LHCN-M2 (cell line): ENCODE measurements at regions not wholly inside any gene's neighbourhood (a gene's known extent, or its start where the extent isn't known, plus 50 kb on each side); places are given as distances from the start of the nearest gene placed in this dataset.

Experiments used
- DNase-seq: peaks from one replicate; pipeline ENCODE4 v3.0.0-alpha.2; 2012; ENCODE audit warnings: low read depth

GRCh38 chr2:66717973-66718372, 283.0 kb downstream of the MEIS1 start:
- DNase-seq = no peak

GRCh38 chr2:66721776-66722175, 286.9 kb downstream of the MEIS1 start:
- no peak for DNase-seq

- no peak for DNase-seq
Observed at GRCh38 chr2:66724241-66724640, 289.3 kb downstream of the MEIS1 start.

- peak; percentile 13 for DNase-seq
Observed at GRCh38 chr2:66729416-66730330, 294.7 kb downstream of the MEIS1 start.

GRCh38 chr2:66730441-66730840, 295.5 kb downstream of the MEIS1 start:
- no peak for DNase-seq

GRCh38 chr2:66733364-66733999, 298.6 kb downstream of the MEIS1 start:
- DNase-seq = peak; percentile 71

- DNase-seq = no peak
Observed at GRCh38 chr2:66748939-66749338, 314.0 kb downstream of the MEIS1 start.

GRCh38 chr2:66749566-66749965, 314.6 kb downstream of the MEIS1 start:
- DNase-seq = no peak

GRCh38 chr2:66753257-66753656, 318.3 kb downstream of the MEIS1 start:
- no peak for DNase-seq

GRCh38 chr2:66753660-66754059, 318.7 kb downstream of the MEIS1 start:
- DNase-seq = no peak

- DNase-seq = no peak
Observed at GRCh38 chr2:66755974-66756373, 321.0 kb downstream of the MEIS1 start.

- no peak for DNase-seq
Observed at GRCh38 chr2:66761826-66762225, 326.9 kb downstream of the MEIS1 start.

GRCh38 chr2:66762761-66763160, 327.8 kb downstream of the MEIS1 start:
- no peak for DNase-seq

- no peak for DNase-seq
Observed at GRCh38 chr2:66766582-66766981, 331.7 kb downstream of the MEIS1 start.

GRCh38 chr2:66771359-66771976, 336.5 kb downstream of the MEIS1 start:
- DNase-seq = peak; percentile 3

GRCh38 chr2:66772618-66773017, 337.7 kb downstream of the MEIS1 start:
- DNase-seq = no peak

- no peak for DNase-seq
Observed at GRCh38 chr2:66775730-66776422, 341.0 kb downstream of the MEIS1 start.

GRCh38 chr2:66781804-66782203, 346.9 kb downstream of the MEIS1 start:
- DNase-seq = no peak

- DNase-seq = no peak
Observed at GRCh38 chr2:66782780-66783361, 347.9 kb downstream of the MEIS1 start.

GRCh38 chr2:66789741-66790140, 354.8 kb downstream of the MEIS1 start:
- no peak for DNase-seq

- peak; percentile 38 for DNase-seq
Observed at GRCh38 chr2:66790651-66791181, 355.8 kb downstream of the MEIS1 start.
